GM21367 (cell line): ENCODE measurements at regions not wholly inside any gene's neighbourhood (a gene's known extent, or its start where the extent isn't known, plus 50 kb on each side); places are given as distances from the start of the nearest gene placed in this dataset.
"Not testable (repeated sequence)": the region's sequence is repeated elsewhere in the genome, so short reads cannot be mapped to it uniquely, and the experiment has no call there.

Source experiments
- ATAC-seq: cut with Tn5 transposase; IDR thresholded peaks from one replicate; pipeline ENCODE4 v1.9.1; 2021; ENCODE audit not compliant: unreplicated experiment

DNA sequence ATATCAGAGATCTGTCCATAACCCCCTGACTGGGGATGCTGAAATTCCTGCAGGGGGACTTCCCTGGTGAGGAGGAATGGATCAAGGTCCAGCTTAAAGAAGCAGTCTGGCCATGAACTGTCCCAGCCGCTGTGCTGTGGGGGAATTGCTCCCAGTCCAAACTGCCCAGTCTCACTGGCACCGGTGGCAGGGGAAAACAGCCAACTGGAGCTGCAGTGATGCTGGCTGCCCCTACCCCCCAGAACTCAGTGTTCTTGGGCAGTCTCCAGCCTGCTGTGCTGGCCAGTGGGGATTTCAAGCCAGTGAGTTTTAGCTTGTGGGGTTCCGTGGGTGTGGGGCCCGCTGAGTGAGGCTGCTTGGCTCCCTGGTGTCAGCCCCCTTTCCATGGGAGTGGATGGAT, 306.5 kb upstream of the RPS23 start:
- ATAC-seq, result no peak

DNA sequence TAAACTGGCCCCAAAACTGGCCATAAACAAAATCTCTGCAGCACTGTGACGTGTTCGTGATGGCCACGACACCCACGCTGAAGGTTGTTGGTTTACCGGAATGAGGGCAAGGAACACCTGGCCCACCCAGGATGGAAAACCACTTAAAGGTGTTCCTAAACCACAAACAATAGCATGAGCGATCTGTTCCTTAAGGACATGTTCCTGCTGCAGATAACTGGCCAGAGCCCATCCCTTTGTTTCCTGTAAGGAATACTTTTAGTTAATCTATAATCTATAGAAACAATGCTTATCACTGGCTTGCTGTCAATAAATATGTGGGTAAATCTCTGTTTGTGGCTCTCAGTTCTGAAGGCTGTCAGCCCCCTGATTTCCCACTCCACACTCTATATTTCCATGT, 305.2 kb upstream of the RPS23 start:
- ATAC-seq, result not testable (repeated sequence)

DNA sequence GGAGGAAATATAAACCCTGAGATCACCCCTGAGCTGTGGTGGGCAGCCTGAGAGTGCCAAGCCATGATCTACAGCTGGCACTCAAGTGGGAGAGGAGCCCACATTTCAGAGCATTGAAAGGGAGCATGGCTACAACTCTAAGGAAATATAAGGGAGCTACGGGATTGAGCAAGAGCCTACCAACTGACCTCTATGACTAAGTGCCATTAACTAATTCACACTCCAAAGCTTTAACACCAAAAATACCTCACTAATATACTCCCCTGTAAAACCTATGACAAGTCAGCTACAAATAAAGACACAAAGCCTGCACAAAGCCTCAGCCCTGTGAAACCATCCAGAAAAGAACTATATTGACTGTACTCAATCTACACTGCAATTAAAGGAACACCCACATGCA, 286.8 kb upstream of the RPS23 start:
- no peak for ATAC-seq

DNA sequence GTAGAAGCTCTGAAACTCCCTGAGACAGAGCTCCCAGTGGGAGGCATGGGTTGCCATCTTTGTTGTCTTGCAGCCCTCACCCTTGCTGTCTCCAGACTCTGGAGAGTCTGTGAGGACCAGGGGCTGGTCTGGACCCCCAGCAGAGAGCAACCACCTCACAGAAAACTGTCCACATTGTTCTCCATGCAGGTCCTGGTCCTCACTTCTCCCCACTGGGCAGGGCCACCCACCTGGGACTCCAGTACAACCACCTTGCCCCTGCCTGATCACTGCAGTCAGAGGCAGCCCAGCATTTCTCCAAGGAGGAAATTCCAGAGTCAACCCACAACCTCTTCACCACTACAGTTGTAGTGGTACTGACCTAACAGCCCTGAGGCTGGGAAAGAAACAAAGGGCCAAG, 285.6 kb upstream of the RPS23 start:
- ATAC-seq, result no peak

DNA sequence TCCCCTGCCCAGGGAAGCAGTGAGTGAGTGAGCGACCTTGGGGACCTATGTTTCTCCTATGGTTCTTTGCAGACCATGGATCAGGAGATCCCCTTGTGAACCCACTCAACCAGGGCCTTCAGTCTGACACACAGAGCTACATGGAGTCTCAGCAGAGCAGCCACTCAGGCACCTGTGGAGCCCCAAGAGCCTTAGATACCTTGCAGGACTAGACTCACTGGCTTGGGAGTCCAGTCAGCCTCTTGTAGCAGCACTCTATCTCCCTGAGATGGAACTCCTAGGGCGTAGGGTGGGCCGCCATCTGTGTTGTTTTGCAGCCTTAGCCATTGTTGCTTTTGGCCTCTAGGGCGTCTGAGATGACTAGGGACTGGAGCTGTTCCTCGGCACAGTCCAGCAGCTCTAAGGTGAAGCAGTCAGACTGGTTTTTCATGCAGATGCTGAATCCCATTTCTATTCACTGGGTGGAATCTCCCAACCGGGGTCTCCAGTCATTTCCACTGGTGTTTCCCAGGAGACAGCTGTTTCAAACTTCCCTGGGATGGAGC, 284.6 kb upstream of the RPS23 start:
- no peak for ATAC-seq

DNA sequence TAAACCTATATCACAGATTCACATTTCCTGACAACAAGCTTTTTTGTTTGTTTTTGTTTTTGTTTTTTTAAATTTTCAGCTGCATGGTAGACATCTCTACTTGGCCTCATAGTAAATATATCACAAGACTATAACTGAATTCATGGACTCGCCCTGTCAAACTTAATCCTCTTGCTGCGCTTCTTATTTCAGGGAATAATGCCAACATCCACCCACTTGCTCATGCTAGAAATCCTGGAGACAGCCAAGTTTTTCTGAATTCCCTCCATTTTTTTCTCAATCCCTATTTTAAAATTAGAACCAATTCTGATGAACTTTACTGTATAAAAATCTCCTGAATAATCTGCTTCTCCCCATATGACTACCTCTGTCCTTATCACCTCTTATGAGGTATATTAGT, 283.6 kb upstream of the RPS23 start:
- no peak for ATAC-seq

DNA sequence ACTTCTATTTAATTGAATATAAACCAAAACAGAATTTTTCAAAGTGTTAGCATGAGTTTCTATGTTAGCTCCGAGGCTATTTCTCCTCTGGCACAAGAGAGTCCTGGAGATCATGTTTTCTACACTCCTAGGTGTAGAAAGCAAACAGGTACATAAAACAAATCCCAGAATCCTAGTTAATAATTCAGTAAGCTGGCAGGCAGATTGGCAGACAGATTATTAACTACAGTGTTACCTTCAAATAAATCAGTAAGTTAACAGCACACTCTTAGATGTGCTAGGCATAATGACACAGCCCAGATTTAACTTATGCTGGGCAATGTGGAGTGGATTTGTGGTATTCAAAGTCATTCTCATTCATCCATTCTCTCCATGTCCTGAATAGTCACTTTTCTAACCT, 282.8 kb upstream of the RPS23 start:
- no peak for ATAC-seq

DNA sequence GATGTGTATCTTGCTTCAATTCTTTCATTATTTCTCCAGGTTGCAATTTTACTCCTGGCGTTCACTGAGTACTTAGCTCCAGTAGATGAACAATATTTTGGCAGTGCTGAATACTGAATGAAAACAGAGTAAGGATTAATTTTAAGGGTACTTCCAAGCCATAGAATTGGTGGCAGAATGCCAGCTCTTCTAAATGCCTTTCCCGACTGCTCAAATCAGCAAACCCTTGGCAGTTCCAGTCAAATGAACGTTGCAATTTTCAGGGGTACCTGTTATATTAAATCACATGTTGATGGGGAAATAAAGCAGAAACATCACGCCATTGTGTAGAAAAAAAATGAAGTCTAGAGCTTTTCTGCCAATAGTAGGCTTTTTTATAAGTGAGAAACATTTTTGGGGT, 282.4 kb upstream of the RPS23 start:
- ATAC-seq, result no peak

DNA sequence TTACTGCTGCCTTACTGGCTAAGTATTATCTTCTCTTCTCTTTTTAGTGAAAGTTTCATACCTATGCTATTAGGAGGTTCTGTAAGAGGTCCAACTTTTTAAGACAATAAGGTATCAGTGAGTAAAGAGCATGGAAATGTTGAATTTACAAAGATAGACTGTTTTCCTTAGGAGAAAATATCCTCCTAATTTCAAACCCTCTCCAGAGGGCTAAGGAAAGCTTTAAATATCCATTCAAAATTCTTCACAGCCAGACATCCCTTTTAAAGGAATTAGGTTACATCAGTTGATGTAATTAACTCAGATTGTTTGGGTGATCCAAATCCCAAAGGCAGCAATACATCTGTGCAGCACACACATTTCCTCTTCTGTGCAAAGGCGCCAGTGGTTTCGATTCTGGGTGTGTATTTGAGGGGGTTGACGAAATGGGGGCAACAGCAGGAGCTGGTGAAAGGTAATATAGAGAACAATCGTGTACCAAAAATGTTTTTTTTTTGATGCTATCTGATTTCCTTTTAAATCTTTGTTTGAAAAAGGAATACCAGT, 273.8 kb upstream of the RPS23 start:
- no peak for ATAC-seq

DNA sequence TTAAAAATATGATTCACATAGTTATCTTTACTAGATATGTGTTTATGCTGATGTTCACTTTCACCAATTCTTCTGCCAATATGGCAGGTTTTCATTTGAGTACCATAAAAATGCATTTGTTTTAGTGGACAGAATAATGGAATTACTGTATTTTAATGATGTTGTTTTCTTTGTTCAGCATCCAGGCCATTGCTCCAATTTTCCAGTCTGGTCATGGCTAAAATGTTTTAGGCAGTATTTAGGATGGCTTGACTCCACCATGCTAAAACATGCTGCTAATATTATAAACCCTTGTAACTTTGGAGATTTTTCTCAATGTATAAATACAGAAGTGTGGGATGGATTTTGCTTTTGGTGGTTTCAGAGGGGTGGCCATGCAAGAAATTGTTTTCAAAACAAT, 273.0 kb upstream of the RPS23 start:
- no peak for ATAC-seq

DNA sequence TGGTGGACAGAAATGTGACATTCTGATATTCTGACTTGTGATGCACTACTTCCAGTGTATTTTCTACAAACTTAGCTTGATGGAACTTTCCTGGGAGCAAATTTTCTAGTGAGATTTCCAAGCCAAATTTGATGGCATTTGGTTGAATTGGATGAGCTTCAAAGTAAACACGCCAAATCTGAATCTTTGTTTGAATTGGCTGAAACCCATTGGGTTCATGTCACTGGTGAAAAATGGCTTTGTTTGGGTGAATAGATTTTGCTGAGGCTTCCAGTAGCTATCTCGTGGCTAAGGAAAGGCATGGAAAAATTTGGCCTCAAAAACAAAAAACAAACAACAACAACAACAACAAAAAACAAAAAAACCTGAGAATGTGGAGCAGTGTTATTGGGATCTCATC, 271.1 kb upstream of the RPS23 start:
- no peak for ATAC-seq

DNA sequence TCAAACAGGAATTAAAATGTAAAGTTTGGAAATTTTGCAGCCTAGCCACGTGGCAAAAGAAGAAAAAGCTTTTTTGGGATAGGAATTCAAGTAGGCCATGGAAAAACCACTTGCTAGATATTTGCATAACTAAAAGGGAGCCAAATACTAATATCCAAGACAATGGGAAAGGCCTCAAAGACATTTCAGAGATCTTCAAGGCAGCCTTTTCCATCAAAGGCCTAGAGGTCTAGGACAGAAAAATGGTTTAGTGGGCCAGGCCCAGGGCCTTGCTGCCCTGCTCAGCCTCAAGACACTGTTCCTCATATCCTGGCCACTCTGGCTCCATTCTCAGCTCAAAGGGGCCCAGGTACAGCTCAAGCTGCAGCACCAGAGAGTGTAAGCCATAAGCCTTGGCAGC, 265.9 kb upstream of the RPS23 start:
- no peak for ATAC-seq

DNA sequence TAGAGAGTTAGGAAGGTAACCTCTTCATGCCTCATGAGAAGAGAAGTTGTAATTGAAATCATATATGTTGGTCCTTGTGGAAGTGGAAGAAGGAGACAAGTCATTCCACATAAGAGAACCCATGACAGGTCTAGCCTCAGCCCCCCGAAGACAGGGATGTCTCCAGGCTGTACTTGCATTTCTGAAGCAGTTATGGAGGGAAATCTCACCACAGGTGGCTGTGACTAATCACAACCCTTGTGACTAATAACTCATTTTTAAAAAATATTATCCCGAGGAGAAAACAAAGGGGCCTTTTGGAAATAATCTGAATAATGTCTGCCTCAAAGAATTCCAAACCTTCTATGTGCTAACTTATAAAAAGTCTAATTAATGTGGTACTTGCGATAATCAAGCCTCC, 262.1 kb upstream of the RPS23 start:
- ATAC-seq, result no peak

DNA sequence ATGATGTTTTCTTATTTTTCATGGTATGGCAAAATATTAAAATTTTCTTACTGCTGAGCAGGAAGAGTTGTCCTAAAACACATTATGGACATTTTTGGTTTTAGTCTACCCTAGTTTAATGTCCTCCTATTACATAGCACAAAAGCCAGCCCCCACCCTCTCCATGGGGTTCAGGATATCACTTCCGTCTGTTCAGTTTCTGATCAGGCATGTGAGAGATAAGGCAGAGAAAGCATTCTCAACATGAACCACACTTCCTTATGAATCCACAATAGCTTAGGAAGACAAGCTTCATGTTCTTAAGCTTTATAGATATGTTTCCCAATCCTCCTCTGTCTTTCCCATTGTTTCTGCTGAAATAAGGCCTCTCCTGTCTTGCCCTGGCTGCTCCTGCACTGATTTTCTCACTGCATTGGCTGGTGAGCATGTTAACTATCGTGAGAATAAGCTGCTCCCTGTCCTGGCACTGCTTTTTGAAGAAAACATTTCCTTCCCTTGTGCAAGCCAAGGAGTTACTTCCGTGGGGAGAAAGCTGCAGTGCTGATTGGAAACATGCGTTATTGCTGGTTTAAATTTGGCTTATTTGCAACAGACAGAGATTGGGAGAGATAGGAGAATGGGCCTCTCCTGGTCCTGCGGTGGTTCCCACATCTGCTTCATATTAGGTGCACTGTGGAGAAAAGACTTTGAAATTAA, 260.3 kb upstream of the RPS23 start:
- ATAC-seq, result no peak

DNA sequence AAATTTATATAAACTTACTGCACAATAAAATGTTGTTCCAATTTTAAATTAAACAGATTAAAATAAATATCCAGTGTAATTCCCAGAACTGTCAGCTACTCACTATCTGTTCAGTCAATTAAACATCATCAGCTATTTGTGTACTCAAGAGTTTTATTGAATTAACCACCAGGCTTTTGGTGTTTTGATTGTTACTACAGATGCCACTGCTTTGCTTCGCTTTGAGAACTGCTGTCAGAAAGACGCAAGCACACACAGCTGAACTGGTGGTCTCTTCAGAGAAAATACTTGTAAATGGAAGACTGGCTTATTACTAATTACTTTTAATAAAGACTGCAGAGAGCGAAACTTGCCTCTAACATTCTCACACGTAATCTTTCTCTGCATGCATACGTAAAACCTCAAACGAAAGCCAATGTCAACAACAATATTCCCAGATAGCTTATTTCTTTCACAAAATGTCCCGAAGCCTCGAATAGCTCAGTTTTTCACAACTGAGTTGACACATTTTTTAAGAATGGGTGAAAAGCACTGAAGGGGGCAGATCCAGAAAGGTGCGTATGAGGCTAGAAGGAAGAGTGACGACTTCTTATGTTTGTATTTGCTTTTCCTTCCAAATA, 259.6 kb upstream of the RPS23 start:
- ATAC-seq, result no peak

DNA sequence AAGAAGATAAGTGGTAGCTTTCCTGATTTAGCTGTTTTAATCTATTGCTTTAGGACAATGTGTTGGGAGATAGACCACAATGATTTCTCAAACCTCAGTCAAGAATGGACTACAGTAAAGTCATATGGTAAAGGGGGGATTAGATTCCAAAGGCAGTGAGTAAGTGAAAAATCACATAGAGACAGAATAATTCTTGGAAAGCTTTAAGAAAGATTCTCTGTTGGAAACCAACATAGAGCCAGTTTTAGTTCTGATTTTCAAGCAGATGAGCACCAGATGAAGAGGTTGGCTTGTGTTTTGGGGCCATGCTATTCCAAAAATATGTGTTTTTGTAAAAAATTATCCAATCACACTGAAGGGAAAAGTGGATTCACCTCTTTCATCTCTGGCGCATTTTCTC, 256.8 kb upstream of the RPS23 start:
- ATAC-seq, result no peak

DNA sequence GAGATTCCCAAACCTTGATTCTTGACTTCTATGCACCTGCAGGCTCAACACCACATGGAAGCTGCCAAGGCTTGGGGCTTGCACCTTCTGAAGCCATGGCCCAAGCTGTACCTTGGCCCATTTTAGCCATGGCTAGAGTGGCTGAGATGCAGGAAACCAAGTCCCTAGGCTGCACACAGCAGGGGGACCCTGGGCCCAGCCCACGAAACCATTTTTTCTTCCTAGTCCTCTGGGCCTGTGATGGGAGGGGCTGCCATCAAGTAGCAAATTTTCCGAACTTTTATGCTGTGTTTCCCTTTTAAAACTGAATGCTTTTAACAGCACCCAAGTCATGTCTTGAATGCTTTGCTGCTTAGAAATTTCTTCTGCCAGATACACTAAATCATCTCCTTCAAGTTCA, 253.9 kb upstream of the RPS23 start:
- not testable (repeated sequence) for ATAC-seq

DNA sequence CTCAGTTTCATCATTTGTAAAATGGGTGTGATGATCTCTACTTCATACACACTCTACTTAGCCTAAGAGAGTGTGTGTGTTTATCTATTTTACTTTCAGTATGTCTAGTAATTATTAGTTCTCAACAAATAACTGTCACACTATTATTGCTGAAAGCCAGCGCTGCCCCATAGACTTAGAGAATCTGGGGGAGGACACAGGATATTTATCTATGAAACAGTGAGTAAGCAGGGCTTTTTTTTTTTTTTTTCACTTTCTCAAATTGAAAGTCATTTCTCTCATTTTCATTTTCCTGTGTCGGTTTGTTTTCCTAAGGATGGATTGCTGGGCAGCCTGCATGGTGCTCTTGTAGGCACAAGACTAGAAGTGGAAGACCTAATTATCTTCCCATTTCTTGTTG, 248.4 kb upstream of the RPS23 start:
- ATAC-seq, result no peak

DNA sequence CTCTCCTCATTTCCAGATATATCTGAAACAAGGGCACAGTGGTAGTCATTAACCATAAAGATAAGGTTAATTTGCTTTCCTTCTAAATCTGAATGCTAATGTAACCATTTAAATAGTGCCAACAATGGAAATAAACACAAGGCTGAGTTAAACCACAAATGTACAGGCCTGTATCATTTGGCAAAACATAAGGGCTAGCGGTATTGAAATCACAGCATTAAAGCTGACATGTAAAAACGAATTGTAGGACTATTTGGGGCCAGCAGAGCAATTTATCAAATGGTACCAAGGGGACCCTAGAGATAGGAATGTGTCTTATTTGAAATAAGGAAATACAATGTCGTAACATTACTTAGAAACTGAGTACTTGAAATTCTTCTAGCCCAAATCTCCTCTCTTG, 247.5 kb upstream of the RPS23 start:
- no peak for ATAC-seq

DNA sequence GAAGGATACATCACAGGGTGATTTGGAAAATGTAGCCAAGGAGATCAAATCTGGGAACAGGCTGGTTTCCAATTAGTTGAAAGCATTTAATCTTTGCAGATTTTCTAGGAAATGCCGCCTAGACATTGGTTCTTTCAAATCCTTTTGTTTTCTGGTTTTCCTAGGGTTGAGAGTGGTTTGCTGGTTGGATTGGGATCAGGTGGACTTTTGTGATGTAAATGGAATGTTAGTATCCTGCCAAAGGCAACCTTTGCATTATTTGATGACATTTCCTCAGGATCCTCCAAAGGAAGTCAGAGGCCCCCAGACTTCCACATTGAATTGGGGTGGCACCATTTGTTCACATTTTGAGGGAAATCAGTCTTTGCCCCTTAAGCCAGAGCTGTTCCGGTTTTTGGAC, 245.5 kb upstream of the RPS23 start:
- ATAC-seq, result no peak

DNA sequence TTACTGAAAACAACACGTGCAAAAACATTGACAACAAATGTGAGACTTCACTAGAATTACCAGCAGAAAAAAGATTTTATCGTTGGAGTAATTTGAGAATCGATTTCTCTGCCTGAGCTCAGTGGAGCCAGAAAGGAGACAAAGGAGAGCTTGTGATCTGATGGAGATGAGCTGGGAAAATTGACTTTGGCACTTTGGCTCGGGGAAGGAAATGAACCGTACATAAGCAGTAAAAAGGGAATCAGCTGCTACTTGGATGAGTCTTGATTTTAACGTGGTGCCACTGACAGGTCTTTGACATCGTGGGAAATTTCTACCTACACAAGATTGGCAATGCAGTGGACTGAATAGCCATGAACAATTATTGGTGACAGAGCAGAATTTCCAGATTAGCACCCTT, 244.7 kb upstream of the RPS23 start:
- ATAC-seq, result no peak

DNA sequence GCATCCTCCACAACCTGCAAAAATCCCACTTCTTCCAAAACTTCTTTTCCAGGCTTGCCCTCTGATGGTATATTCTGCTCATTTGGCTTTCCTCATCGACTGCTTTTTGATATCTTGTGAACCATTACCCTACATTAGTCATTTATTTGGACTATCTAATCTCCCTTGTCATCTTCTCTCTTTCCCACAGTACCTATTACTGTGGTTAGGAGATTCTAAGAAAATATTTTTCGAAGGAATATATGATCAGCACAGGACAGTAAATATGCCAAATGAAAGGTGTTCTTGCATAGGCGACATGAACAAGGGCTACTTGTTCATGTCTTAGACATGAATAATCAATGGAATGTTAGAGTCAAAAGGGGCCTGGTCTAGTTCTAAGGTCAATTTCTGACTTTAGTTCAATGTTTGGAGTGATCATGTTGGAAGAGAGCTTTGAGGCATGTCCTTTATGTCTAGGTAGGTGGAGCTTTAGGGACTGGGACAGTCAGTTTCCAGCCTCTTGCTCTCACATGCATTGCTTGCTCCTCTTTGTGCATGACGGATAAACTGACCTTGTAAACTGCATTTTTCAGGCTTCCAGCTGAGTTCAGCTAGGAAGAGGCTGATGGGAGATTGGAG, 243.4 kb upstream of the RPS23 start:
- ATAC-seq, result no peak
